ENCODE measurements at regions not wholly inside any gene's neighbourhood (a gene's known extent, or its start where the extent isn't known, plus 50 kb on each side); places are given as distances from the start of the nearest gene placed in this dataset.

DNA sequence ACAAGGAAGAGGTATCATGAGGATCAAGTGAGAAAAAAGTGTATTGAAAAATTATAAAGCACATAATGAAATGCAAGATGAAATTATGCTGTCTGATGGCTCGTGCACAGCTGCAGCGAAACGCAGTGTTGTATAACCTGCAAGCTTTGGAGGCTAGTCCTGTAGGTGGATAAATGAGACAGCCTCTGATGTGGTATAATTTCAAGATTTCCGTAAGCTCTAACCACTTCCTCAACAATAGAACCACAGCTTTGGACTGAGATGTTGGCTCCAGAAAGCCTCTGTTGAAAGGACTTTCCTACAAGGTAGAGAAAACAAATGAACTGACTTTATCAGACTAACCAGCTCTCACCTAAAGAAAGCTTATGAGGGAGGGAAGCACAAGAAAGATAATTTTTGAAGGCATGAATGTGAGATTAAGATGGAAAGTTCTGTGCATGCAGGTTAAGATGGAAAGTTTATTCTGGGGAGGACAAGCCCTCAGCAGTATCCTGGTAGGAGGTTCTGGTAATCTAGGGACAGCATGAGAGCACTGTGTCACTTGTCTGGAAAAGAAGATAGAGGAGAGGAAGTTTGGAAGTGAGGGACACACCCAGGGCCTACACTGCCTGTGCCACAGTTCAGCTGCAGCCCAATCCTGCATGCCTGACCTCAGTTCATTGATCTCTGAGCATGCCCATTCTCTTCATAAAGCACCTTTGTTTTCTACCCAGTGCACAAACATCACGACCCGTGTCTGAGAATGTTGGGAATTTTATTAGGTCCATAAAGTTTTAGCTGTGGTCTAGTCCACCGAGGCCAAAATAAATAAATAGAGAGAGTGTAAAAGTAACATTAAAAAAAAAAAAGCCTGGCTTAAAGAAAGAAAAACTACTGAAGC, 161.5 kb upstream of the SFRP2 start:
- Mint-ChIP-seq H3K4me3 (no peak overlapping the region), H3K4me1 (no peaks in the 10 kb centered on the region; a peak in 1 of 4 replicates), H3K27me3 (ENCODE audit: low read depth) (no peaks in the 10 kb centered on the region), H3K27ac (no peak overlapping the region), H3K36me3 (ENCODE audit: insufficient read depth in 1 of 3, low read depth in 3 of 3) (peaks cover 0 to 8% (median 0%) of the 10 kb centered on the region in 3 experiments; a peak in 1 of 7 replicates), H3K9me3 (peaks cover 5% of the 10 kb centered on the region in 2 experiments; a peak in 3 of 5 replicates)
- H2BK15ac ChIP-seq (ENCODE audit: low read depth, low read length), result no peak overlapping the region
- no peaks in the 10 kb centered on the region for H3K27me3 ChIP-seq (ENCODE audit: insufficient read depth, low read length)
- no peak overlapping the region for H3K27ac ChIP-seq (ENCODE audit: insufficient read length, low read depth, low read length)
- H4K8ac ChIP-seq (replicated peaks; ENCODE audit: insufficient read length, low read depth, low read length), result no peak overlapping the region
- no peak overlapping the region for H2BK20ac ChIP-seq (ENCODE audit: low read depth, low read length, poor library complexity, severe bottlenecking)
- H2AFZ ChIP-seq (ENCODE audit: low read length), result no peak overlapping the region
- DNase-seq, result no peak
- no peak overlapping the region for H2BK120ac ChIP-seq (ENCODE audit: low read depth, low read length, poor library complexity, severe bottlenecking)
- H3K9me3 ChIP-seq (ENCODE audit: control insufficient read depth, low read depth, low read length), result no peaks in the 10 kb centered on the region
- no CpG with 5 or more reads among the region's 7 CpGs for WGBS (ENCODE audit: extremely low coverage, insufficient read length, low lambda C conversion rate)
- H3K9ac ChIP-seq (ENCODE audit: extremely low read depth, insufficient read length, low read length), result no peak overlapping the region
- no peak overlapping the region for H2BK12ac ChIP-seq (ENCODE audit: insufficient read length, low read depth, low read length)
- no peaks in the 10 kb centered on the region for H4K20me1 ChIP-seq (ENCODE audit: control insufficient read depth, insufficient read depth, insufficient read length)
- no peak for TF ChIP-seq CTCF (conservative IDR thresholded peaks at IDR 0.05)
- H3K56ac ChIP-seq (ENCODE audit: insufficient read length, low read depth, low read length), result no peak overlapping the region
- H2BK5ac ChIP-seq (ENCODE audit: insufficient read length, low read length), result no peak overlapping the region
- H3K4ac ChIP-seq (ENCODE audit: low read depth, low read length), result no peak overlapping the region
- no peak overlapping the region for H3K18ac ChIP-seq (ENCODE audit: insufficient read length, low read depth, low read length)
- no peak overlapping the region for H3K23ac ChIP-seq (ENCODE audit: insufficient read length, low read depth, low read length)
- H3K79me2 ChIP-seq (ENCODE audit: insufficient read depth, low read length), result no peaks in the 10 kb centered on the region
- H3K4me1 ChIP-seq (ENCODE audit: insufficient read depth, low read length), result no peaks in the 10 kb centered on the region
- no peak overlapping the region for H3K4me2 ChIP-seq (ENCODE audit: insufficient read depth, insufficient read length, low read length)
- H3K23me2 ChIP-seq (ENCODE audit: insufficient read length, low read depth, low read length, poor library complexity, severe bottlenecking), result no peaks in the 10 kb centered on the region
- H3T11ph ChIP-seq (ENCODE audit: low read length), result no peak overlapping the region
- no peak overlapping the region for H4K5ac ChIP-seq (ENCODE audit: insufficient read length, low read depth, low read length)
- H4K91ac ChIP-seq (ENCODE audit: insufficient read length, low read depth, low read length), result no peak overlapping the region
- H3K79me1 ChIP-seq (ENCODE audit: insufficient read depth, low read depth, low read length, poor library complexity, severe bottlenecking), result no peaks in the 10 kb centered on the region
- no peak overlapping the region for H2AK5ac ChIP-seq (ENCODE audit: insufficient read length, low read length)
- no peak overlapping the region for H3K14ac ChIP-seq (ENCODE audit: insufficient read depth, low read length)

All from H9 (cell line).